K562 (cell line): ENCODE measurements at regions not wholly inside any gene's neighbourhood (a gene's known extent, or its start where the extent isn't known, plus 50 kb on each side); places are given as distances from the start of the nearest gene placed in this dataset.

ENCODE experiments used
- ATAC-seq: fragments of 200-7000 bp; cut with Tn5 transposase; 3 replicates; pipeline ENCODE4 v1.9.1; 2020; ENCODE audit warnings: moderate library complexity
- BruUV-seq: library from RNA; stranded (reverse); fragments of 400-500 nt; replicated peaks from 2 replicates; lab custom pipeline; 2021; lab: Mats Ljungman, UMichigan
- CTCF ChIA-PET: fragments of 300-600 bp; formaldehyde crosslinking; extraction: SDS; loops from one replicate; lab custom pipeline; 2021; ENCODE audit warnings: low intra/inter-chr PET ratio; lab: Yijun Ruan, JAX
- POLR2A ChIA-PET: fragments of 300-600, 350-650 bp; sonication (Branson Sonifier 250); formaldehyde crosslinking; extraction: SDS; loops from one replicate; lab custom pipeline; 2021; ENCODE audit warnings: antibody characterized with exemption, inconsistent platforms; lab: Yijun Ruan, JAX
- DNase-seq, 4 experiments: peaks; one replicate each; pipeline versions ENCODE4 v3.0.0 to v3.0.0-alpha.2; 2011 to 2018; ENCODE audit warnings: low spot score in 3 of 4, mixed read lengths in 3 of 4; ENCODE audit errors: extremely low read depth in 1 of 4
- FAIRE-seq: peaks from 2 replicates; lab custom pipeline; 2011; peaks lifted over from hg19 to GRCh38; lab: Jason Lieb, UNC
- H2AFZ ChIP-seq: 2 replicates; pipeline ENCODE4 v1.6.0; 2011; ENCODE audit warnings: low read depth, low read length, control low read depth, inconsistent platforms
- H3K27ac ChIP-seq: fragments of 200-600 bp; 3 replicates; pipeline ENCODE4 v1.8.0; 2011; ENCODE audit warnings: low read depth, mild to moderate bottlenecking, control low read depth, inconsistent platforms, low read length, moderate library complexity, mixed read lengths; ENCODE audit errors: extremely low read depth
- H3K27me3 ChIP-seq, 2 experiments: fragments of 300-600 bp in 1 of 2; 2 replicates in 1 of 2; 3 replicates in 1 of 2; pipeline versions ENCODE4 v1.6.0 to v1.8.0; 2011; ENCODE audit warnings: inconsistent platforms in 2 of 2, low read length in 2 of 2, mild to moderate bottlenecking in 1 of 2, mixed read lengths in 1 of 2, moderate library complexity in 1 of 2; ENCODE audit not compliant: control insufficient read depth in 2 of 2, insufficient read depth in 2 of 2
- H3K36me3 ChIP-seq: fragments of 300-600 bp; 3 replicates; pipeline ENCODE4 v1.8.0; 2011; ENCODE audit warnings: mild to moderate bottlenecking, low read length, inconsistent platforms; ENCODE audit not compliant: control insufficient read depth, insufficient read depth
- H3K4me1 ChIP-seq, 2 experiments: fragments of 200-600 bp in 1 of 2; replicated peaks in 1 of 2; 2 replicates in 1 of 2; 3 replicates in 1 of 2; pipeline versions ENCODE4 v1.5.1 to v1.8.0; 2011; ENCODE audit warnings: inconsistent platforms in 2 of 2, low read length in 2 of 2, mild to moderate bottlenecking in 1 of 2, mixed read lengths in 1 of 2, moderate library complexity in 1 of 2; ENCODE audit not compliant: control insufficient read depth in 2 of 2, insufficient read depth in 2 of 2
- H3K4me2 ChIP-seq: 2 replicates; pipeline ENCODE4 v1.6.1; 2011; ENCODE audit warnings: low read length, control low read depth, inconsistent platforms, mixed read lengths; ENCODE audit not compliant: insufficient read depth
- H3K4me3 ChIP-seq: fragments of 200-600 bp; sonication (generic), shearing (Covaris generic); 2 replicates; pipeline ENCODE4 v1.5.1; 2016; ENCODE audit warnings: control low read depth, inconsistent platforms
- H3K79me2 ChIP-seq: fragments of 200-600 bp; 3 replicates; pipeline ENCODE4 v1.8.0; 2011; ENCODE audit warnings: low read length, inconsistent platforms; ENCODE audit not compliant: control insufficient read depth, insufficient read depth
- H3K9ac ChIP-seq, 2 experiments: 2 replicates each; pipeline versions ENCODE4 v1.6.0 to v1.6.1; 2011; ENCODE audit warnings: low read depth in 2 of 2, low read length in 2 of 2, control low read depth in 1 of 2, inconsistent platforms in 1 of 2, mild to moderate bottlenecking in 1 of 2, mixed read lengths in 1 of 2; ENCODE audit not compliant: insufficient read depth in 1 of 2
- H3K9me1 ChIP-seq: one replicate; pipeline ENCODE4 v1.6.0; 2011; ENCODE audit warnings: inconsistent platforms, mild to moderate bottlenecking, low read length, moderate library complexity; ENCODE audit not compliant: control insufficient read depth, insufficient read depth
- H3K9me3 ChIP-seq: replicated peaks from 2 replicates; pipeline ENCODE4 v1.5.1; 2011; ENCODE audit warnings: low read depth, low read length, inconsistent platforms; ENCODE audit not compliant: control insufficient read depth, insufficient read depth
- H4K20me1 ChIP-seq: replicated peaks from 2 replicates; pipeline ENCODE4 v1.6.1; 2011; ENCODE audit warnings: low read length, inconsistent platforms, mixed read lengths; ENCODE audit not compliant: control insufficient read depth, insufficient read depth
- CXXC5 ChIP-seq: fragments of 250-450 bp; sonication (Bioruptor Pico); IDR thresholded peaks from 2 replicates; pipeline ENCODE4 v1.8.0; 2022; ENCODE audit warnings: inconsistent platforms, mild to moderate bottlenecking, moderate library complexity
- TAF9B ChIP-seq: fragments of 450-650 bp; IDR thresholded peaks from 2 replicates; pipeline ENCODE4 v1.6.1; 2018; ENCODE audit warnings: mild to moderate bottlenecking; ENCODE audit not compliant: partially characterized antibody
- WGBS: fragments of 100-300 bp; shearing (Covaris generic); methylation state at CpG from one replicate; pipeline ENCODE4 v1.1.6; 2016; ENCODE audit warnings: low coverage, mixed read lengths; ENCODE audit not compliant: insufficient coverage; ENCODE audit errors: missing lambda C conversion rate; 5-methylcytosine and 5-hydroxymethylcytosine counted together
- in situ Hi-C: fragments of 300-500 bp; cut with MboI; formaldehyde crosslinking; loops from 4 replicates; pipeline ENCODE4 v1.15.0; 2018; ENCODE audit warnings: inconsistent platforms, mixed read lengths
- intact Hi-C: fragments of 100-400 bp; cut with micrococcal nuclease; formaldehyde crosslinking; loops from 2 replicates; pipeline ENCODE4 v1.14.2; 2022
- TF ChIP-seq, protein P1 (sequence below), 2 experiments: fragments of 450-650 bp; IDR thresholded peaks; 2 replicates each; pipeline ENCODE4 v1.6.1; 2018; ENCODE audit warnings: mild to moderate bottlenecking in 2 of 2, low read depth in 1 of 2; ENCODE audit not compliant: partially characterized antibody in 2 of 2
- TF ChIP-seq, protein P2 (sequence below): IDR thresholded peaks from 2 replicates; pipeline ENCODE4 v1.6.1; 2012; ENCODE audit warnings: low read depth, low read length, improper control_type of control experiment, borderline replicate concordance

DNA sequence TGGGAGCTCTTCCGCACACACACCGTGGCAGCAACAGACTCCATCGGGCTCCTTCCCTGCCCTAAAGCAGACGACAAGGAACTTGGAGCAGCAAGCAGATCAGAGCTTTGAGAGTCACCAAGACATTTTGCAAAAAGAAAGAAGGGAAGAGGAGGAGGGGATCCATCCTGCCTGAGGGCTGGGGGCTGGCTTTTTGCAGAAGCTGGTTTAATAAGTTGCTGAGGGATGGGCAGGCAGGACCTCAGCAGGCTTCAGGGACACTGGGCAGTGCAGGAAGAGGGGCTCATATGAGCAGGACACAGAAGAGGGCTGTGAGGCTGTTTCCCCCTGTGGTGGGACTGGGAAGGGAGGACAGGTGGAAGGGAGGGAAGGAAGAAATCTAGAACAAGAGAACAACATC is 133.4 kb upstream of the GSC start:
- no peak for ATAC-seq
- ChIA-PET POLR2A (interaction anchor here (0.7 kb wide), 1 partner anchor 652 kb away, joined by 3 read pairs; no protein-coding TSS in a partner anchor), CTCF (no interaction called here)
- Histone ChIP-seq H3K4me2 (no peak overlapping the region), H4K20me1 (no peaks in the 10 kb centered on the region), H3K27ac (no peak overlapping the region), H3K9me3 (no peaks in the 10 kb centered on the region), H3K9ac (no peak overlapping the region), H3K27me3 (peaks cover 0 to 4% of the 10 kb centered on the region in 2 experiments; a peak in 1 of 5 replicates), H3K79me2 (no peaks in the 10 kb centered on the region), H3K9me1 (no peaks in the 10 kb centered on the region), H3K4me1 (no peaks in the 10 kb centered on the region), H3K36me3 (no peaks in the 10 kb centered on the region), H2AFZ (no peak overlapping the region), H3K4me3 (no peak overlapping the region)
- DNase-seq, result no peak
- FAIRE-seq, result no peak
- intact Hi-C loops (no loop called here), in situ Hi-C loops (no loop called here)
- no TSS peak for BruUV-seq
- WGBS, result 5% methylated on average over 4 of the region's 4 CpGs
- TF ChIP-seq, protein P1, sequence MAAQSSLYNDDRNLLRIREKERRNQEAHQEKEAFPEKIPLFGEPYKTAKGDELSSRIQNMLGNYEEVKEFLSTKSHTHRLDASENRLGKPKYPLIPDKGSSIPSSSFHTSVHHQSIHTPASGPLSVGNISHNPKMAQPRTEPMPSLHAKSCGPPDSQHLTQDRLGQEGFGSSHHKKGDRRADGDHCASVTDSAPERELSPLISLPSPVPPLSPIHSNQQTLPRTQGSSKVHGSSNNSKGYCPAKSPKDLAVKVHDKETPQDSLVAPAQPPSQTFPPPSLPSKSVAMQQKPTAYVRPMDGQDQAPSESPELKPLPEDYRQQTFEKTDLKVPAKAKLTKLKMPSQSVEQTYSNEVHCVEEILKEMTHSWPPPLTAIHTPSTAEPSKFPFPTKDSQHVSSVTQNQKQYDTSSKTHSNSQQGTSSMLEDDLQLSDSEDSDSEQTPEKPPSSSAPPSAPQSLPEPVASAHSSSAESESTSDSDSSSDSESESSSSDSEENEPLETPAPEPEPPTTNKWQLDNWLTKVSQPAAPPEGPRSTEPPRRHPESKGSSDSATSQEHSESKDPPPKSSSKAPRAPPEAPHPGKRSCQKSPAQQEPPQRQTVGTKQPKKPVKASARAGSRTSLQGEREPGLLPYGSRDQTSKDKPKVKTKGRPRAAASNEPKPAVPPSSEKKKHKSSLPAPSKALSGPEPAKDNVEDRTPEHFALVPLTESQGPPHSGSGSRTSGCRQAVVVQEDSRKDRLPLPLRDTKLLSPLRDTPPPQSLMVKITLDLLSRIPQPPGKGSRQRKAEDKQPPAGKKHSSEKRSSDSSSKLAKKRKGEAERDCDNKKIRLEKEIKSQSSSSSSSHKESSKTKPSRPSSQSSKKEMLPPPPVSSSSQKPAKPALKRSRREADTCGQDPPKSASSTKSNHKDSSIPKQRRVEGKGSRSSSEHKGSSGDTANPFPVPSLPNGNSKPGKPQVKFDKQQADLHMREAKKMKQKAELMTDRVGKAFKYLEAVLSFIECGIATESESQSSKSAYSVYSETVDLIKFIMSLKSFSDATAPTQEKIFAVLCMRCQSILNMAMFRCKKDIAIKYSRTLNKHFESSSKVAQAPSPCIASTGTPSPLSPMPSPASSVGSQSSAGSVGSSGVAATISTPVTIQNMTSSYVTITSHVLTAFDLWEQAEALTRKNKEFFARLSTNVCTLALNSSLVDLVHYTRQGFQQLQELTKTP (IDR thresholded peaks at IDR 0.05; ENCODE audit: low read depth in 1 of 2, partially characterized antibody in 2 of 2), result no peak
- TF ChIP-seq CXXC5, result no peak
- TF ChIP-seq, protein P2, sequence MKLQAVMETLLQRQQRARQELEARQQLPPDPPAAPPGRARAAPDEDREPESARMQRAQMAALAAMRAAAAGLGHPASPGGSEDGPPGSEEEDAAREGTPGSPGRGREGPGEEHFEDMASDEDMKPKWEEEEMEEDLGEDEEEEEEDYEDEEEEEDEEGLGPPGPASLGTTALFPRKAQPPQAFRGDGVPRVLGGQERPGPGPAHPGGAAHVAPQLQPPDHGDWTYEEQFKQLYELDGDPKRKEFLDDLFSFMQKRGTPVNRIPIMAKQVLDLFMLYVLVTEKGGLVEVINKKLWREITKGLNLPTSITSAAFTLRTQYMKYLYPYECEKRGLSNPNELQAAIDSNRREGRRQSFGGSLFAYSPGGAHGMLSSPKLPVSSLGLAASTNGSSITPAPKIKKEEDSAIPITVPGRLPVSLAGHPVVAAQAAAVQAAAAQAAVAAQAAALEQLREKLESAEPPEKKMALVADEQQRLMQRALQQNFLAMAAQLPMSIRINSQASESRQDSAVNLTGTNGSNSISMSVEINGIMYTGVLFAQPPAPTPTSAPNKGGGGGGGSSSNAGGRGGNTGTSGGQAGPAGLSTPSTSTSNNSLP, result no peak
- TF ChIP-seq TAF9B, result no peak
